HL-60 (cell line): ENCODE measurements at regions not wholly inside any gene's neighbourhood (a gene's known extent, or its start where the extent isn't known, plus 50 kb on each side); places are given as distances from the start of the nearest gene placed in this dataset.

Source experiments
- DNase-seq, 2 experiments: peaks; one replicate each; pipeline ENCODE4 v3.0.0-alpha.2; 2010 to 2020; ENCODE audit warnings: low read depth in 1 of 2, low spot score in 1 of 2
- H3K27ac ChIP-seq: fragments of 250-450 bp; sonication (Bioruptor Pico); replicated peaks from 2 replicates; pipeline ENCODE4 v1.5.1; 2020; ENCODE audit warnings: mild to moderate bottlenecking, moderate library complexity
- H3K27me3 ChIP-seq: fragments of 250-450 bp; sonication (Bioruptor Pico); 2 replicates; pipeline ENCODE4 v1.5.1; 2021; ENCODE audit warnings: mild to moderate bottlenecking, moderate library complexity; ENCODE audit not compliant: insufficient read depth, poor library complexity, severe bottlenecking
- H3K4me3 ChIP-seq: replicated peaks from 2 replicates; pipeline ENCODE4 v1.5.1; 2011; ENCODE audit warnings: mild to moderate bottlenecking, control low read depth, low read length; ENCODE audit not compliant: insufficient read depth
- GABPA ChIP-seq: IDR thresholded peaks from 2 replicates; pipeline ENCODE4 v1.6.1; 2012; ENCODE audit warnings: low read depth
- POLR2AphosphoS5 ChIP-seq: IDR thresholded peaks from 2 replicates; pipeline ENCODE4 v1.6.1; 2012; ENCODE audit warnings: low read depth
- SPI1 ChIP-seq: IDR thresholded peaks from 2 replicates; pipeline ENCODE4 v1.6.1; 2012; ENCODE audit warnings: low read depth, mild to moderate bottlenecking, borderline replicate concordance
- TF ChIP-seq, protein P1 (sequence below): IDR thresholded peaks from one replicate; pipeline ENCODE4 v1.5.1; 2011; ENCODE audit warnings: low read length, control low read depth, inconsistent platforms; ENCODE audit not compliant: insufficient read depth
- TF ChIP-seq, protein P2 (sequence below): IDR thresholded peaks from 2 replicates; pipeline ENCODE4 v1.6.1; 2012; ENCODE audit warnings: low read depth; ENCODE audit not compliant: insufficient replicate concordance

DNA sequence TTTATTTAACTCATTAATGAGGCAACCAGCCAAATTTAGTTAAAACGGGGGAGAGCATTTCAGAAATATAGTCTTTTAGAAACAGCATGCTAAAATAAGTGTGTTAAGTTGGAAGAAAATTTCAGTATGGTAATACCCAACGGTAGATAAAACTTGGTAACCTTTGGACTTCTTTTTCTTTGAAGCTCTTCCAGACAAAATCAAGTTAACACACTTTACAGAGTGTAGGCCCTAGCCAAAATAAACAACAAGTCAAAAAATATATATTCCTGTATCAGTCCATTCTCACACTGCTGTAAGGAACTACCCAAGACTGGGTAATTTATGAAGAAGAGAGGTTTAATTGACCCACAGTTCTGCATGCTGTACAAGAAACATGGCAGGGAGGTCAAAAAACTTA is 279.6 kb downstream of the HIVEP2 start:
- TF ChIP-seq, protein P1, sequence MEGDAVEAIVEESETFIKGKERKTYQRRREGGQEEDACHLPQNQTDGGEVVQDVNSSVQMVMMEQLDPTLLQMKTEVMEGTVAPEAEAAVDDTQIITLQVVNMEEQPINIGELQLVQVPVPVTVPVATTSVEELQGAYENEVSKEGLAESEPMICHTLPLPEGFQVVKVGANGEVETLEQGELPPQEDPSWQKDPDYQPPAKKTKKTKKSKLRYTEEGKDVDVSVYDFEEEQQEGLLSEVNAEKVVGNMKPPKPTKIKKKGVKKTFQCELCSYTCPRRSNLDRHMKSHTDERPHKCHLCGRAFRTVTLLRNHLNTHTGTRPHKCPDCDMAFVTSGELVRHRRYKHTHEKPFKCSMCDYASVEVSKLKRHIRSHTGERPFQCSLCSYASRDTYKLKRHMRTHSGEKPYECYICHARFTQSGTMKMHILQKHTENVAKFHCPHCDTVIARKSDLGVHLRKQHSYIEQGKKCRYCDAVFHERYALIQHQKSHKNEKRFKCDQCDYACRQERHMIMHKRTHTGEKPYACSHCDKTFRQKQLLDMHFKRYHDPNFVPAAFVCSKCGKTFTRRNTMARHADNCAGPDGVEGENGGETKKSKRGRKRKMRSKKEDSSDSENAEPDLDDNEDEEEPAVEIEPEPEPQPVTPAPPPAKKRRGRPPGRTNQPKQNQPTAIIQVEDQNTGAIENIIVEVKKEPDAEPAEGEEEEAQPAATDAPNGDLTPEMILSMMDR = no peak
- TF ChIP-seq POLR2AphosphoS5 (no peak), SPI1 (no peak), GABPA (no peak)
- TF ChIP-seq, protein P2, sequence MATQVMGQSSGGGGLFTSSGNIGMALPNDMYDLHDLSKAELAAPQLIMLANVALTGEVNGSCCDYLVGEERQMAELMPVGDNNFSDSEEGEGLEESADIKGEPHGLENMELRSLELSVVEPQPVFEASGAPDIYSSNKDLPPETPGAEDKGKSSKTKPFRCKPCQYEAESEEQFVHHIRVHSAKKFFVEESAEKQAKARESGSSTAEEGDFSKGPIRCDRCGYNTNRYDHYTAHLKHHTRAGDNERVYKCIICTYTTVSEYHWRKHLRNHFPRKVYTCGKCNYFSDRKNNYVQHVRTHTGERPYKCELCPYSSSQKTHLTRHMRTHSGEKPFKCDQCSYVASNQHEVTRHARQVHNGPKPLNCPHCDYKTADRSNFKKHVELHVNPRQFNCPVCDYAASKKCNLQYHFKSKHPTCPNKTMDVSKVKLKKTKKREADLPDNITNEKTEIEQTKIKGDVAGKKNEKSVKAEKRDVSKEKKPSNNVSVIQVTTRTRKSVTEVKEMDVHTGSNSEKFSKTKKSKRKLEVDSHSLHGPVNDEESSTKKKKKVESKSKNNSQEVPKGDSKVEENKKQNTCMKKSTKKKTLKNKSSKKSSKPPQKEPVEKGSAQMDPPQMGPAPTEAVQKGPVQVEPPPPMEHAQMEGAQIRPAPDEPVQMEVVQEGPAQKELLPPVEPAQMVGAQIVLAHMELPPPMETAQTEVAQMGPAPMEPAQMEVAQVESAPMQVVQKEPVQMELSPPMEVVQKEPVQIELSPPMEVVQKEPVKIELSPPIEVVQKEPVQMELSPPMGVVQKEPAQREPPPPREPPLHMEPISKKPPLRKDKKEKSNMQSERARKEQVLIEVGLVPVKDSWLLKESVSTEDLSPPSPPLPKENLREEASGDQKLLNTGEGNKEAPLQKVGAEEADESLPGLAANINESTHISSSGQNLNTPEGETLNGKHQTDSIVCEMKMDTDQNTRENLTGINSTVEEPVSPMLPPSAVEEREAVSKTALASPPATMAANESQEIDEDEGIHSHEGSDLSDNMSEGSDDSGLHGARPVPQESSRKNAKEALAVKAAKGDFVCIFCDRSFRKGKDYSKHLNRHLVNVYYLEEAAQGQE = no peak
- H3K27ac ChIP-seq = no peak overlapping the region
- no peaks in the 10 kb centered on the region for H3K27me3 ChIP-seq
- H3K4me3 ChIP-seq = no peak overlapping the region
- no peak for DNase-seq

DNA sequence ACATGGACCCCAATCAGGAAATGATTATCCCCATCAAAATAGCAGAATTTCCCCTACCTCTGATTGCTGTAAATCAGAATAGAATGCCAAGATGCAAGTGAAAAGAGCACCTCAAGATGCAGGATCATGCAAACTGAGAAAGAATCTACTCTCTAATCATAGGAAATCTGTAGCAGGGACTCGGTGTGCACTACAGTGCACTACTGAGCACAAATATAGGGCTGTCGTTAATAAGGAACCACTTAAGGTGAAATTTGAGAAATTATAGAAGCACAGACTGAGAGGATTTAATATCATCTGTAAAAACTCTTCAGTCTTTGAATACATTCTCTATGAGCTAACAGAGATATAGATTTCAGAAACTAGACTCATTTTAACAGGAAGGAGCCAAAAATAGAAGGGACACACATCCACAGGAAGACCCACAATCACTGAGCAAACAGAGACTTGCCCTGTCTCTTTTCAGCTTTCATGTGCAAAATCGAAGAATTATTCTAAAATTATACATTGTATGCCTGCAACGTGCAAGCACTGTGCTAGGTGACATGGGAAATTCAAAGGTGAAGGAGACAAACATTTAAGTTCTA is 278.3 kb downstream of the HIVEP2 start:
- Histone ChIP-seq H3K4me3 (no peak overlapping the region), H3K27ac (no peak overlapping the region), H3K27me3 (no peaks in the 10 kb centered on the region)
- no peak for DNase-seq
- no peak for TF ChIP-seq GABPA
- no peak for TF ChIP-seq SPI1
- TF ChIP-seq POLR2AphosphoS5 = no peak
- TF ChIP-seq, protein P2 = no peak
- TF ChIP-seq, protein P1 = no peak

DNA sequence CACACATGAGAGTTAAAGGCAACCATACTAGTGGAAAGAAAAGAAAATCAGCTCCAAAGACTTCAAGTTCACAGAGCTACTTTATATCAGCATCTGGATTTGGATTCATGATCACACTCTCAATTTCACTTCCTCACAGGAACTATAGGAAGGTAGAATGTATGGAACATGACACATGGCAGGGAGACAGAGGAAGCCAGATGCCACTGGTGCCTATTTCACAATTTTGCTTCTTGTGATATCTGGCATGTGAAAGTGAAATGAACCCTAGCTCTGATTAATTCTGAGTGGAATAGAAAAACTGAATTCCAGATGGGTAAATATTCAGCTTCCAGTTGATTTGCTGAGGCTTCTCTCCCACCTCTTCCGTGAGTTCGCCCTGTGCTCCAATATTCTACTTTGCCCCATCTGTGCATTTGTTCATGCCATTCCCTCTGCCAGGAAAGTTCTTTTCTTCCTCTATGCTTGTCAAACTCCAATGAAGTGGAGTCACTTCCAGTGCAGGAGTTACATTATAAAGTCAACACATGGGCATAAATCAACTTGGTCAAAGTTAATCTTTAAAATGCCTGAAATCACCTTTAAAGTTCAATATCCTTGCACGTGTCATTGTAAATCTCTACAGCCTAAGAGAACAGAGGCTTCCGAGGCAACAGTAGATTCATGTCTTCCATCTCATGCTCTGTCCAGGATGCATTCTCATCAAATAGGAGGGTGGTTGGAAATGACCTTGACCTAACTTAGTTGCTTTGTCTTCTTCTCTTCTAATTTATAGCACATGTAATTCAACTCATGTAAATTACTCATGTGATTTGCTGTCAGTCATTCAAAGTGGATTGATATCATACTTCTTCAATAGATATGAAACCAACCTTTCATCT is 275.3 kb downstream of the HIVEP2 start:
- Histone ChIP-seq H3K27me3 (no peaks in the 10 kb centered on the region), H3K4me3 (no peak overlapping the region), H3K27ac (no peak overlapping the region)
- TF ChIP-seq GABPA (no peak), POLR2AphosphoS5 (no peak), SPI1 (no peak; the same call in 1 of the 2 replicates)
- TF ChIP-seq, protein P1 = no peak
- TF ChIP-seq, protein P2 = no peak
- DNase-seq = peak in 1 of 2 experiments; percentile 28
